ENCODE measurements at regions not wholly inside any gene's neighbourhood (a gene's known extent, or its start where the extent isn't known, plus 50 kb on each side); places are given as distances from the start of the nearest gene placed in this dataset.

- TF ChIP-seq, protein P1, sequence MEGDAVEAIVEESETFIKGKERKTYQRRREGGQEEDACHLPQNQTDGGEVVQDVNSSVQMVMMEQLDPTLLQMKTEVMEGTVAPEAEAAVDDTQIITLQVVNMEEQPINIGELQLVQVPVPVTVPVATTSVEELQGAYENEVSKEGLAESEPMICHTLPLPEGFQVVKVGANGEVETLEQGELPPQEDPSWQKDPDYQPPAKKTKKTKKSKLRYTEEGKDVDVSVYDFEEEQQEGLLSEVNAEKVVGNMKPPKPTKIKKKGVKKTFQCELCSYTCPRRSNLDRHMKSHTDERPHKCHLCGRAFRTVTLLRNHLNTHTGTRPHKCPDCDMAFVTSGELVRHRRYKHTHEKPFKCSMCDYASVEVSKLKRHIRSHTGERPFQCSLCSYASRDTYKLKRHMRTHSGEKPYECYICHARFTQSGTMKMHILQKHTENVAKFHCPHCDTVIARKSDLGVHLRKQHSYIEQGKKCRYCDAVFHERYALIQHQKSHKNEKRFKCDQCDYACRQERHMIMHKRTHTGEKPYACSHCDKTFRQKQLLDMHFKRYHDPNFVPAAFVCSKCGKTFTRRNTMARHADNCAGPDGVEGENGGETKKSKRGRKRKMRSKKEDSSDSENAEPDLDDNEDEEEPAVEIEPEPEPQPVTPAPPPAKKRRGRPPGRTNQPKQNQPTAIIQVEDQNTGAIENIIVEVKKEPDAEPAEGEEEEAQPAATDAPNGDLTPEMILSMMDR (IDR thresholded peaks at IDR 0.05; ENCODE audit: insufficient read depth, low read length) = no peak
- TF ChIP-seq POLR2AphosphoS5 (IDR thresholded peaks at IDR 0.05; ENCODE audit: low read depth) (no peak), GABPA (IDR thresholded peaks at IDR 0.05; ENCODE audit: low read depth) (no peak)
These were observed 563.8 kb upstream of the MARCKS start for GRCh38 chr6:113293423-113293740.
